K562 (cell line): ENCODE measurements at regions not wholly inside any gene's neighbourhood (a gene's known extent, or its start where the extent isn't known, plus 50 kb on each side); places are given as distances from the start of the nearest gene placed in this dataset.

Experiments
- ATAC-seq: fragments of 200-7000 bp; cut with Tn5 transposase; 3 replicates; pipeline ENCODE4 v1.9.1; 2020; ENCODE audit warnings: moderate library complexity
- BruUV-seq: library from RNA; stranded (reverse); fragments of 400-500 nt; replicated peaks from 2 replicates; lab custom pipeline; 2021; lab: Mats Ljungman, UMichigan
- CTCF ChIA-PET: fragments of 300-600 bp; formaldehyde crosslinking; extraction: SDS; loops from one replicate; lab custom pipeline; 2021; ENCODE audit warnings: low intra/inter-chr PET ratio; lab: Yijun Ruan, JAX
- POLR2A ChIA-PET: fragments of 300-600, 350-650 bp; sonication (Branson Sonifier 250); formaldehyde crosslinking; extraction: SDS; loops from one replicate; lab custom pipeline; 2021; ENCODE audit warnings: antibody characterized with exemption, inconsistent platforms; lab: Yijun Ruan, JAX
- DNase-seq, 4 experiments: peaks; one replicate each; pipeline versions ENCODE4 v3.0.0 to v3.0.0-alpha.2; 2011 to 2018; ENCODE audit warnings: low spot score in 3 of 4, mixed read lengths in 3 of 4; ENCODE audit errors: extremely low read depth in 1 of 4
- FAIRE-seq: peaks from 2 replicates; lab custom pipeline; 2011; peaks lifted over from hg19 to GRCh38; lab: Jason Lieb, UNC
- H2AFZ ChIP-seq: 2 replicates; pipeline ENCODE4 v1.6.0; 2011; ENCODE audit warnings: low read depth, low read length, control low read depth, inconsistent platforms
- H3K27ac ChIP-seq: fragments of 200-600 bp; 3 replicates; pipeline ENCODE4 v1.8.0; 2011; ENCODE audit warnings: low read depth, mild to moderate bottlenecking, control low read depth, inconsistent platforms, low read length, moderate library complexity, mixed read lengths; ENCODE audit errors: extremely low read depth
- H3K27me3 ChIP-seq, 2 experiments: fragments of 300-600 bp in 1 of 2; 2 replicates in 1 of 2; 3 replicates in 1 of 2; pipeline versions ENCODE4 v1.6.0 to v1.8.0; 2011; ENCODE audit warnings: inconsistent platforms in 2 of 2, low read length in 2 of 2, mild to moderate bottlenecking in 1 of 2, mixed read lengths in 1 of 2, moderate library complexity in 1 of 2; ENCODE audit not compliant: control insufficient read depth in 2 of 2, insufficient read depth in 2 of 2
- H3K36me3 ChIP-seq: fragments of 300-600 bp; 3 replicates; pipeline ENCODE4 v1.8.0; 2011; ENCODE audit warnings: mild to moderate bottlenecking, low read length, inconsistent platforms; ENCODE audit not compliant: control insufficient read depth, insufficient read depth
- H3K4me1 ChIP-seq, 2 experiments: fragments of 200-600 bp in 1 of 2; replicated peaks in 1 of 2; 2 replicates in 1 of 2; 3 replicates in 1 of 2; pipeline versions ENCODE4 v1.5.1 to v1.8.0; 2011; ENCODE audit warnings: inconsistent platforms in 2 of 2, low read length in 2 of 2, mild to moderate bottlenecking in 1 of 2, mixed read lengths in 1 of 2, moderate library complexity in 1 of 2; ENCODE audit not compliant: control insufficient read depth in 2 of 2, insufficient read depth in 2 of 2
- H3K4me2 ChIP-seq: 2 replicates; pipeline ENCODE4 v1.6.1; 2011; ENCODE audit warnings: low read length, control low read depth, inconsistent platforms, mixed read lengths; ENCODE audit not compliant: insufficient read depth
- H3K4me3 ChIP-seq: fragments of 200-600 bp; sonication (generic), shearing (Covaris generic); 2 replicates; pipeline ENCODE4 v1.5.1; 2016; ENCODE audit warnings: control low read depth, inconsistent platforms
- H3K79me2 ChIP-seq: fragments of 200-600 bp; 3 replicates; pipeline ENCODE4 v1.8.0; 2011; ENCODE audit warnings: low read length, inconsistent platforms; ENCODE audit not compliant: control insufficient read depth, insufficient read depth
- H3K9ac ChIP-seq, 2 experiments: 2 replicates each; pipeline versions ENCODE4 v1.6.0 to v1.6.1; 2011; ENCODE audit warnings: low read depth in 2 of 2, low read length in 2 of 2, control low read depth in 1 of 2, inconsistent platforms in 1 of 2, mild to moderate bottlenecking in 1 of 2, mixed read lengths in 1 of 2; ENCODE audit not compliant: insufficient read depth in 1 of 2
- H3K9me1 ChIP-seq: one replicate; pipeline ENCODE4 v1.6.0; 2011; ENCODE audit warnings: inconsistent platforms, mild to moderate bottlenecking, low read length, moderate library complexity; ENCODE audit not compliant: control insufficient read depth, insufficient read depth
- H3K9me3 ChIP-seq: replicated peaks from 2 replicates; pipeline ENCODE4 v1.5.1; 2011; ENCODE audit warnings: low read depth, low read length, inconsistent platforms; ENCODE audit not compliant: control insufficient read depth, insufficient read depth
- H4K20me1 ChIP-seq: replicated peaks from 2 replicates; pipeline ENCODE4 v1.6.1; 2011; ENCODE audit warnings: low read length, inconsistent platforms, mixed read lengths; ENCODE audit not compliant: control insufficient read depth, insufficient read depth
- CBX3 ChIP-seq, 2 experiments: IDR thresholded peaks; 1 replicate in 1 of 2; 2 replicates in 1 of 2; pipeline ENCODE4 v1.6.1; 2012; ENCODE audit warnings: inconsistent platforms in 2 of 2, low read length in 2 of 2, borderline replicate concordance in 1 of 2, control low read depth in 1 of 2
- GATAD2B ChIP-seq: fragments of 450-650 bp; IDR thresholded peaks from 2 replicates; pipeline ENCODE4 v1.6.1; 2017; ENCODE audit warnings: mild to moderate bottlenecking, borderline replicate concordance
- HNRNPUL1 ChIP-seq: fragments of 200-400 bp; formaldehyde crosslinking; IDR thresholded peaks from 2 replicates; pipeline ENCODE4 v1.6.1; 2017; ENCODE audit warnings: low read length
- L3MBTL2 ChIP-seq: fragments of 450-650 bp; IDR thresholded peaks from 2 replicates; pipeline ENCODE4 v1.6.1; 2016; ENCODE audit warnings: mild to moderate bottlenecking, moderate library complexity
- PHF21A ChIP-seq: fragments of 450-650 bp; IDR thresholded peaks from 2 replicates; pipeline ENCODE4 v1.6.1; 2017; ENCODE audit warnings: low read depth, borderline replicate concordance
- YBX1 ChIP-seq: fragments of 450-650 bp; IDR thresholded peaks from 2 replicates; pipeline ENCODE4 v1.7.1; 2016; ENCODE audit warnings: mild to moderate bottlenecking
- ZFX ChIP-seq: sonication (generic); formaldehyde crosslinking; IDR thresholded peaks from 2 replicates; pipeline ENCODE4 v1.8.0; 2022; ENCODE audit warnings: mild to moderate bottlenecking, missing genetic modification reagents, moderate library complexity
- ZNF354B ChIP-seq: fragments of 250-450 bp; sonication (Bioruptor Pico); IDR thresholded peaks from 2 replicates; pipeline ENCODE4 v1.4.0; 2020
- WGBS: fragments of 100-300 bp; shearing (Covaris generic); methylation state at CpG from one replicate; pipeline ENCODE4 v1.1.6; 2016; ENCODE audit warnings: low coverage, mixed read lengths; ENCODE audit not compliant: insufficient coverage; ENCODE audit errors: missing lambda C conversion rate; 5-methylcytosine and 5-hydroxymethylcytosine counted together
- in situ Hi-C: fragments of 300-500 bp; cut with MboI; formaldehyde crosslinking; loops from 4 replicates; pipeline ENCODE4 v1.15.0; 2018; ENCODE audit warnings: inconsistent platforms, mixed read lengths
- intact Hi-C: fragments of 100-400 bp; cut with micrococcal nuclease; formaldehyde crosslinking; loops from 2 replicates; pipeline ENCODE4 v1.14.2; 2022
- TF ChIP-seq, protein P1 (sequence below): fragments of 450-650 bp; formaldehyde crosslinking; conservative IDR thresholded peaks from 2 replicates; pipeline ENCODE4 v1.4.0; 2022; ENCODE audit warnings: mild to moderate bottlenecking, missing genetic modification characterization
- TF ChIP-seq, protein P2 (sequence below): fragments of 250-450 bp; sonication (Bioruptor Pico); IDR thresholded peaks from 2 replicates; pipeline ENCODE4 v1.4.0; 2020; ENCODE audit warnings: mild to moderate bottlenecking, moderate library complexity, borderline replicate concordance
- TF ChIP-seq, protein P3 (sequence below): fragments of 250-450 bp; sonication (Bioruptor Pico); IDR thresholded peaks from 2 replicates; pipeline ENCODE4 v1.4.0; 2020; ENCODE audit warnings: mild to moderate bottlenecking, moderate library complexity

DNA sequence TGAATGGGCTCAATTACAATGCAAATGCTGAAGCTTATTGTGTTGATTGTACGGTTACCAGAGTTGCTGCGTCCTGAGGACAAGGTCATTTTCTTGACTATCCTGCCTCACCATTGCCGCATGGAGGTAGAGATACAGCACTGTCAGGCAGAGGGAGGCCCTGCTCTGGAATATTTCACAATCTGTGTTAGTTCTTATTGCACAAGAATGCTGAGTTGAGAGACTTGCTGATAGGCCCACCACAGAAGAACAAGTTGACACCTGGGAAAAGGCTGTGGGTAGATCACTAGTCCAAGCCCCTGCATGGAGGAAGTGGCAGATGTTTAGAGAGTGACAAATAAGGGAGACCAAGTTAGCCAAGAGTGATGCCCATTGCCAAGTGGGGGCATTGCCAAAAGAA, 344.5 kb upstream of the ITGA1 start (continued):
- TF ChIP-seq CBX3 (IDR thresholded peaks at IDR 0.05; ENCODE audit: borderline replicate concordance in 1 of 2, low read length in 2 of 2), result no peak

DNA sequence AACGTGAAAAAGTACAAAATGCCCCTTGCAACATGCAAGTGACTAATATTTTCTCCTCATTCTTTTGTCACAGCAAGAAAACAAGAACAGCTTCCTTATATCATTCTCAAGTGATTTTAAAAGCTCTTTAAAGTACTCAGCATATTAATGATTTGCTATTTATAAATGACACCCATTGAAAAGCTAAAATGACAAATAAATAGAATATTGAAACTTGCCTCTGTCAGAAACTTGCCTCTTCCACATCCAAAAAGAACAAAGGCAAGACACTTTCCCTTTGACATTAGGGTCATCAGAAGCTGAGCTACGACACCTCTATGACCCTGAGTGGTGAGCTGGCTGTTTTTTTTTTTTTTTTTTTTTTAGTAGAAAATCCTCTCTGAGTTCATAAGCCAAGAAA, 339.6 kb upstream of the ITGA1 start:
- 6% methylated on average over 2 of the region's 2 CpGs for WGBS
- CTCF ChIA-PET, result no interaction called here
- H3K4me1 ChIP-seq, result no peaks in the 10 kb centered on the region
- no peaks in the 10 kb centered on the region for H4K20me1 ChIP-seq
- no peak for DNase-seq
- in situ Hi-C loops, result no loop called here
- no peak for FAIRE-seq
- H3K9ac ChIP-seq, result no peak overlapping the region
- no peaks in the 10 kb centered on the region for H3K9me3 ChIP-seq
- no peak overlapping the region for H3K4me2 ChIP-seq
- intact Hi-C loops, result no loop called here
- no peak overlapping the region for H3K27ac ChIP-seq
- no peak overlapping the region for H2AFZ ChIP-seq
- no peaks in the 10 kb centered on the region for H3K9me1 ChIP-seq
- no peaks in the 10 kb centered on the region for H3K36me3 ChIP-seq
- BruUV-seq, result no TSS peak
- H3K4me3 ChIP-seq, result no peak overlapping the region
- no peaks in the 10 kb centered on the region for H3K27me3 ChIP-seq
- no peak for ATAC-seq
- POLR2A ChIA-PET, result no interaction called here
- no peaks in the 10 kb centered on the region for H3K79me2 ChIP-seq
- no peak for TF ChIP-seq HNRNPUL1
- TF ChIP-seq, protein P1, sequence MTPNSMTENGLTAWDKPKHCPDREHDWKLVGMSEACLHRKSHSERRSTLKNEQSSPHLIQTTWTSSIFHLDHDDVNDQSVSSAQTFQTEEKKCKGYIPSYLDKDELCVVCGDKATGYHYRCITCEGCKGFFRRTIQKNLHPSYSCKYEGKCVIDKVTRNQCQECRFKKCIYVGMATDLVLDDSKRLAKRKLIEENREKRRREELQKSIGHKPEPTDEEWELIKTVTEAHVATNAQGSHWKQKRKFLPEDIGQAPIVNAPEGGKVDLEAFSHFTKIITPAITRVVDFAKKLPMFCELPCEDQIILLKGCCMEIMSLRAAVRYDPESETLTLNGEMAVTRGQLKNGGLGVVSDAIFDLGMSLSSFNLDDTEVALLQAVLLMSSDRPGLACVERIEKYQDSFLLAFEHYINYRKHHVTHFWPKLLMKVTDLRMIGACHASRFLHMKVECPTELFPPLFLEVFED (CRISPR knock-in tag), result no peak
- no peak for TF ChIP-seq GATAD2B
- no peak for TF ChIP-seq ZNF354B (CRISPR knock-in tag)
- TF ChIP-seq YBX1, result no peak
- TF ChIP-seq ZFX (CRISPR knock-in tag), result no peak
- TF ChIP-seq, protein P2, sequence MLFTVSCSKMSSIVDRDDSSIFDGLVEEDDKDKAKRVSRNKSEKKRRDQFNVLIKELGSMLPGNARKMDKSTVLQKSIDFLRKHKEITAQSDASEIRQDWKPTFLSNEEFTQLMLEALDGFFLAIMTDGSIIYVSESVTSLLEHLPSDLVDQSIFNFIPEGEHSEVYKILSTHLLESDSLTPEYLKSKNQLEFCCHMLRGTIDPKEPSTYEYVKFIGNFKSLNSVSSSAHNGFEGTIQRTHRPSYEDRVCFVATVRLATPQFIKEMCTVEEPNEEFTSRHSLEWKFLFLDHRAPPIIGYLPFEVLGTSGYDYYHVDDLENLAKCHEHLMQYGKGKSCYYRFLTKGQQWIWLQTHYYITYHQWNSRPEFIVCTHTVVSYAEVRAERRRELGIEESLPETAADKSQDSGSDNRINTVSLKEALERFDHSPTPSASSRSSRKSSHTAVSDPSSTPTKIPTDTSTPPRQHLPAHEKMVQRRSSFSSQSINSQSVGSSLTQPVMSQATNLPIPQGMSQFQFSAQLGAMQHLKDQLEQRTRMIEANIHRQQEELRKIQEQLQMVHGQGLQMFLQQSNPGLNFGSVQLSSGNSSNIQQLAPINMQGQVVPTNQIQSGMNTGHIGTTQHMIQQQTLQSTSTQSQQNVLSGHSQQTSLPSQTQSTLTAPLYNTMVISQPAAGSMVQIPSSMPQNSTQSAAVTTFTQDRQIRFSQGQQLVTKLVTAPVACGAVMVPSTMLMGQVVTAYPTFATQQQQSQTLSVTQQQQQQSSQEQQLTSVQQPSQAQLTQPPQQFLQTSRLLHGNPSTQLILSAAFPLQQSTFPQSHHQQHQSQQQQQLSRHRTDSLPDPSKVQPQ (CRISPR knock-in tag), result no peak
- no peak for TF ChIP-seq PHF21A
- no peak for TF ChIP-seq L3MBTL2
- TF ChIP-seq, protein P3, sequence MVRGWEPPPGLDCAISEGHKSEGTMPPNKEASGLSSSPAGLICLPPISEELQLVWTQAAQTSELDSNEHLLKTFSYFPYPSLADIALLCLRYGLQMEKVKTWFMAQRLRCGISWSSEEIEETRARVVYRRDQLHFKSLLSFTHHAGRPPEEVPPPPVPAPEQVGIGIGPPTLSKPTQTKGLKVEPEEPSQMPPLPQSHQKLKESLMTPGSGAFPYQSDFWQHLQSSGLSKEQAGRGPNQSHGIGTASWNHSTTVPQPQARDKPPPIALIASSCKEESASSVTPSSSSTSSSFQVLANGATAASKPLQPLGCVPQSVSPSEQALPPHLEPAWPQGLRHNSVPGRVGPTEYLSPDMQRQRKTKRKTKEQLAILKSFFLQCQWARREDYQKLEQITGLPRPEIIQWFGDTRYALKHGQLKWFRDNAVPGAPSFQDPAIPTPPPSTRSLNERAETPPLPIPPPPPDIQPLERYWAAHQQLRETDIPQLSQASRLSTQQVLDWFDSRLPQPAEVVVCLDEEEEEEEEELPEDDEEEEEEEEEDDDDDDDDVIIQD (CRISPR knock-in tag), result no peak
